Ishikawa (cell line): ENCODE measurements at regions not wholly inside any gene's neighbourhood (a gene's known extent, or its start where the extent isn't known, plus 50 kb on each side); places are given as distances from the start of the nearest gene placed in this dataset.

ENCODE experiments used
- CREB1 ChIP-seq: IDR thresholded peaks from 2 replicates; pipeline ENCODE4 v1.6.1; 2012; ENCODE audit warnings: low read depth
- EP300 ChIP-seq: IDR thresholded peaks from 2 replicates; pipeline ENCODE4 v1.6.1; 2012; ENCODE audit warnings: borderline replicate concordance
- TAF1 ChIP-seq: IDR thresholded peaks from 2 replicates; pipeline ENCODE4 v1.6.1; 2012; ENCODE audit warnings: low read depth, mild to moderate bottlenecking
- TF ChIP-seq, protein P1 (sequence below): IDR thresholded peaks from 2 replicates; pipeline ENCODE4 v1.6.1; 2012
- TF ChIP-seq, protein P2 (sequence below): IDR thresholded peaks from 2 replicates; pipeline ENCODE4 v1.6.1; 2012

DNA sequence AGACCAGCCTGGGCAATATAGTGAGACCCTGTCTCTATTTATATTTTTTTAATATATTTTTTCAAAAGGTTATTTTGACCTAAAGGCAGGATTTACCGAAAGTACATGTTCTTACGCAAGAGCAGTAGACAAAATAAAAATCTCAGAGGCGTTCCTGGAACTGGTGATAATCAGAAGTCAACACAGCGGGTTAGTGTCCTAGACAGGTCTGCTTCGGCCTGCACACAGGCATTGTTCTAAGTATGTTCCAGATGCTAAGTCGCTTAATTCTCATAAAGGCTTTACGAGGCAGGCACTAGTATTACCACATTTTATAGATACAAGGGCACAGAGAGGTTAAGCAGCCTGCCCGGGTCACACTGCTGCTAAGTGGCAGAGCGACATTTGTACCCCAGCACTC, 56.9 kb upstream of the SLC25A33 start:
- TF ChIP-seq, protein P1, sequence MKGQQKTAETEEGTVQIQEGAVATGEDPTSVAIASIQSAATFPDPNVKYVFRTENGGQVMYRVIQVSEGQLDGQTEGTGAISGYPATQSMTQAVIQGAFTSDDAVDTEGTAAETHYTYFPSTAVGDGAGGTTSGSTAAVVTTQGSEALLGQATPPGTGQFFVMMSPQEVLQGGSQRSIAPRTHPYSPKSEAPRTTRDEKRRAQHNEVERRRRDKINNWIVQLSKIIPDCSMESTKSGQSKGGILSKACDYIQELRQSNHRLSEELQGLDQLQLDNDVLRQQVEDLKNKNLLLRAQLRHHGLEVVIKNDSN: no peak
- TF ChIP-seq, protein P2, sequence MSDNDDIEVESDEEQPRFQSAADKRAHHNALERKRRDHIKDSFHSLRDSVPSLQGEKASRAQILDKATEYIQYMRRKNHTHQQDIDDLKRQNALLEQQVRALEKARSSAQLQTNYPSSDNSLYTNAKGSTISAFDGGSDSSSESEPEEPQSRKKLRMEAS: no peak
- no peak for TF ChIP-seq TAF1
- no peak for TF ChIP-seq CREB1
- no peak for TF ChIP-seq EP300
